ENCODE measurements at regions not wholly inside any gene's neighbourhood (a gene's known extent, or its start where the extent isn't known, plus 50 kb on each side); places are given as distances from the start of the nearest gene placed in this dataset.

DNA sequence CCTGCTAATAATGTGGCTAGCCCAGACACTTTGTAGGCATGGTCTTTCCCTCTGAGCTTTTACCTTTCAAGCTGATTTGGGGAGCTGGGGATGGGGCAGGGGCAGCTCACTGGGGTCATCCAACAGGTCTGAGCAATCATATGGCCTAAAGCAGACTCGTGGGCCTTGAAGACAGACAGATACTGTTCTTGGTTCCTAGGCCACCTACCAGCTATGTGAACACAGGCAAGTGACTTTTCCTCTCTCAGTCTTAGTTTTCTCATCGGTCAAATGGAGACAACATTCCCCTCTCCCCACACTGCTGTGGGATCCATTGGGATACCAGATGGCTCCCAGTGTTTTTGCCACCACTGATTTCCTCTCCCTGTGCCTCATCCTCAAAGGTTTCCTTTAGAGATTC lies 181.8 kb downstream of the RRAGC start (continued):
- TF ChIP-seq, protein P1, sequence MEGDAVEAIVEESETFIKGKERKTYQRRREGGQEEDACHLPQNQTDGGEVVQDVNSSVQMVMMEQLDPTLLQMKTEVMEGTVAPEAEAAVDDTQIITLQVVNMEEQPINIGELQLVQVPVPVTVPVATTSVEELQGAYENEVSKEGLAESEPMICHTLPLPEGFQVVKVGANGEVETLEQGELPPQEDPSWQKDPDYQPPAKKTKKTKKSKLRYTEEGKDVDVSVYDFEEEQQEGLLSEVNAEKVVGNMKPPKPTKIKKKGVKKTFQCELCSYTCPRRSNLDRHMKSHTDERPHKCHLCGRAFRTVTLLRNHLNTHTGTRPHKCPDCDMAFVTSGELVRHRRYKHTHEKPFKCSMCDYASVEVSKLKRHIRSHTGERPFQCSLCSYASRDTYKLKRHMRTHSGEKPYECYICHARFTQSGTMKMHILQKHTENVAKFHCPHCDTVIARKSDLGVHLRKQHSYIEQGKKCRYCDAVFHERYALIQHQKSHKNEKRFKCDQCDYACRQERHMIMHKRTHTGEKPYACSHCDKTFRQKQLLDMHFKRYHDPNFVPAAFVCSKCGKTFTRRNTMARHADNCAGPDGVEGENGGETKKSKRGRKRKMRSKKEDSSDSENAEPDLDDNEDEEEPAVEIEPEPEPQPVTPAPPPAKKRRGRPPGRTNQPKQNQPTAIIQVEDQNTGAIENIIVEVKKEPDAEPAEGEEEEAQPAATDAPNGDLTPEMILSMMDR (conservative IDR thresholded peaks at IDR 0.05; ENCODE audit: low read depth in 2 of 2): no peak
- no peak for TF ChIP-seq EZH2phosphoT487 (IDR thresholded peaks at IDR 0.05; ENCODE audit: unreplicated experiment)
- TF ChIP-seq JUNB (IDR thresholded peaks at IDR 0.05; ENCODE audit: unreplicated experiment): no peak
- TF ChIP-seq, protein P2, sequence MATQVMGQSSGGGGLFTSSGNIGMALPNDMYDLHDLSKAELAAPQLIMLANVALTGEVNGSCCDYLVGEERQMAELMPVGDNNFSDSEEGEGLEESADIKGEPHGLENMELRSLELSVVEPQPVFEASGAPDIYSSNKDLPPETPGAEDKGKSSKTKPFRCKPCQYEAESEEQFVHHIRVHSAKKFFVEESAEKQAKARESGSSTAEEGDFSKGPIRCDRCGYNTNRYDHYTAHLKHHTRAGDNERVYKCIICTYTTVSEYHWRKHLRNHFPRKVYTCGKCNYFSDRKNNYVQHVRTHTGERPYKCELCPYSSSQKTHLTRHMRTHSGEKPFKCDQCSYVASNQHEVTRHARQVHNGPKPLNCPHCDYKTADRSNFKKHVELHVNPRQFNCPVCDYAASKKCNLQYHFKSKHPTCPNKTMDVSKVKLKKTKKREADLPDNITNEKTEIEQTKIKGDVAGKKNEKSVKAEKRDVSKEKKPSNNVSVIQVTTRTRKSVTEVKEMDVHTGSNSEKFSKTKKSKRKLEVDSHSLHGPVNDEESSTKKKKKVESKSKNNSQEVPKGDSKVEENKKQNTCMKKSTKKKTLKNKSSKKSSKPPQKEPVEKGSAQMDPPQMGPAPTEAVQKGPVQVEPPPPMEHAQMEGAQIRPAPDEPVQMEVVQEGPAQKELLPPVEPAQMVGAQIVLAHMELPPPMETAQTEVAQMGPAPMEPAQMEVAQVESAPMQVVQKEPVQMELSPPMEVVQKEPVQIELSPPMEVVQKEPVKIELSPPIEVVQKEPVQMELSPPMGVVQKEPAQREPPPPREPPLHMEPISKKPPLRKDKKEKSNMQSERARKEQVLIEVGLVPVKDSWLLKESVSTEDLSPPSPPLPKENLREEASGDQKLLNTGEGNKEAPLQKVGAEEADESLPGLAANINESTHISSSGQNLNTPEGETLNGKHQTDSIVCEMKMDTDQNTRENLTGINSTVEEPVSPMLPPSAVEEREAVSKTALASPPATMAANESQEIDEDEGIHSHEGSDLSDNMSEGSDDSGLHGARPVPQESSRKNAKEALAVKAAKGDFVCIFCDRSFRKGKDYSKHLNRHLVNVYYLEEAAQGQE (IDR thresholded peaks at IDR 0.05; ENCODE audit: unreplicated experiment): no peak
- no peak for TF ChIP-seq POLR2AphosphoS5 (IDR thresholded peaks at IDR 0.05; ENCODE audit: low read depth)
- TF ChIP-seq EZH2 (IDR thresholded peaks at IDR 0.05; ENCODE audit: low read depth, unreplicated experiment): no peak
- TF ChIP-seq, protein P3, sequence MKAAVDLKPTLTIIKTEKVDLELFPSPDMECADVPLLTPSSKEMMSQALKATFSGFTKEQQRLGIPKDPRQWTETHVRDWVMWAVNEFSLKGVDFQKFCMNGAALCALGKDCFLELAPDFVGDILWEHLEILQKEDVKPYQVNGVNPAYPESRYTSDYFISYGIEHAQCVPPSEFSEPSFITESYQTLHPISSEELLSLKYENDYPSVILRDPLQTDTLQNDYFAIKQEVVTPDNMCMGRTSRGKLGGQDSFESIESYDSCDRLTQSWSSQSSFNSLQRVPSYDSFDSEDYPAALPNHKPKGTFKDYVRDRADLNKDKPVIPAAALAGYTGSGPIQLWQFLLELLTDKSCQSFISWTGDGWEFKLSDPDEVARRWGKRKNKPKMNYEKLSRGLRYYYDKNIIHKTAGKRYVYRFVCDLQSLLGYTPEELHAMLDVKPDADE (IDR thresholded peaks at IDR 0.05): no peak

DNA sequence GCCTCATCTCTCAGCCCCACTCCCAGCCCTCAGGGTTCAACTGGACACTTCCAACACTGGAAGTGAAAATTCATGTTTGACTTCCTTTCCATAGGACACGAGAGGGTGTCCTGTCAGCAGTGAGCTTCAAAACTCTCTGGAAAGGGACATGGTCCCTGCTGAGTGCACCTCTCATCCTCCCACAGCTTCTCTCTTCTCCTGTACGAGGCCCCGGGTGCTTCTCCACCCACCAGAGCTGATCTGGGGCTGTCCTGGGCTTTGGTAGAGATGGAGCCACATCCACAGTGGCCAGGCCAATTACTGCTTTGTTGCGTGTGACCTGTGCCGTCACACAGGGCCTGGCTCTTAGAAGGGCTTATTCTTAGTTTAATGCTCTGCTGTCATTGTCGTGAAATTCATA lies 182.3 kb downstream of the RRAGC start:
- Histone ChIP-seq H3K4me2 (no peak overlapping the region), H3K4me3 (no peak overlapping the region), H3K36me3 (ENCODE audit: insufficient read depth) (no peaks in the 10 kb centered on the region), H2AFZ (no peak overlapping the region), H3K4me1 (ENCODE audit: insufficient read depth) (no peaks in the 10 kb centered on the region), H3F3A (replicated peaks; ENCODE audit: low read depth) (no peaks in the 10 kb centered on the region), H3K27ac (ENCODE audit: low read depth) (no peak overlapping the region), H3K9me2 (ENCODE audit: insufficient read depth) (no peaks in the 10 kb centered on the region), H4K20me1 (replicated peaks; ENCODE audit: insufficient read depth) (no peaks in the 10 kb centered on the region), H3K79me2 (replicated peaks; ENCODE audit: insufficient read depth) (no peaks in the 10 kb centered on the region), H3K27me3 (ENCODE audit: insufficient read depth) (no peaks in the 10 kb centered on the region)
- Mint-ChIP-seq H3K4me1 (peaks cover 3% of the 10 kb centered on the region; the same call in 1 of the 3 replicates), H3K36me3 (ENCODE audit: low read depth) (no peaks in the 10 kb centered on the region), H3K27ac (no peak overlapping the region), H3K27me3 (ENCODE audit: insufficient read depth, low read depth, poor library complexity) (peaks cover 3% of the 10 kb centered on the region), H3K9me3 (no peaks in the 10 kb centered on the region; the same call in 2 of the 3 replicates), H3K4me3 (no peak overlapping the region)
- TF ChIP-seq EZH2 (IDR thresholded peaks at IDR 0.05; ENCODE audit: low read depth, unreplicated experiment) (no peak), ZNF462 (CRISPR knock-in tag; IDR thresholded peaks at IDR 0.05) (no peak), ZNF331 (CRISPR knock-in tag; IDR thresholded peaks at IDR 0.05; ENCODE audit: low read depth) (no peak), ZNF114 (CRISPR knock-in tag; IDR thresholded peaks at IDR 0.05) (no peak)
- TF ChIP-seq, protein P3 (IDR thresholded peaks at IDR 0.05): no peak
- no peak for ATAC-seq
- no peak for DNase-seq (ENCODE audit: low spot score)

Measured in GM23338 (cell line).